Stomach (tissue), 4 donors: ENCODE measurements at regions not wholly inside any gene's neighbourhood (a gene's known extent, or its start where the extent isn't known, plus 50 kb on each side); places are given as distances from the start of the nearest gene placed in this dataset.

Source experiments
- CTCF ChIP-seq, 7 experiments: fragments of 450-650 bp in 4 of 7; fragments of 200-600 bp in 3 of 7; sonication (generic) in 3 of 7; IDR thresholded peaks; one replicate each; pipeline ENCODE4 v1.5.1; 2016 to 2019; ENCODE audit warnings: antibody characterized with exemption in 7 of 7, control low read depth in 2 of 7, mild to moderate bottlenecking in 1 of 7
- EP300 ChIP-seq: sonication (generic); formaldehyde crosslinking; IDR thresholded peaks from one replicate; pipeline ENCODE4 v1.6.1; 2017; ENCODE audit warnings: antibody characterized with exemption
- POLR2A ChIP-seq, 4 donors: fragments of 450-650 bp; IDR thresholded peaks; one replicate each; pipeline ENCODE4 v1.6.1; 2016; ENCODE audit warnings: antibody characterized with exemption in 4 of 4, control low read depth in 2 of 4, mild to moderate bottlenecking in 1 of 4, moderate library complexity in 1 of 4
- POLR2AphosphoS5 ChIP-seq, 3 donors: sonication (generic); formaldehyde crosslinking; IDR thresholded peaks; one replicate each; pipeline ENCODE4 v1.6.1; 2016; ENCODE audit warnings: antibody characterized with exemption in 3 of 3

GRCh38 chr3:86790884-86791549 lies 199.9 kb downstream of the VGLL3 start:
- no peak for TF ChIP-seq CTCF (IDR thresholded peaks at IDR 0.05)
- TF ChIP-seq POLR2AphosphoS5 (IDR thresholded peaks at IDR 0.05), result no peak
- no peak for TF ChIP-seq POLR2A (IDR thresholded peaks at IDR 0.05)
- no peak for TF ChIP-seq EP300
